Activated T-cell treated with anti-CD3 and anti-CD28 coated beads, Interleukin-2, amount 50 U/mL, for 72 hours (primary cell): ENCODE measurements at regions not wholly inside any gene's neighbourhood (a gene's known extent, or its start where the extent isn't known, plus 50 kb on each side); places are given as distances from the start of the nearest gene placed in this dataset.
A peak's percentile ranks its signal among the peaks of the same experiment; 100 is the strongest.

ENCODE experiments used
- ATAC-seq, 2 donors: fragments of 150-1000 bp; cut with Tn5 transposase; replicated peaks in 1 of 2; 2 replicates each; pipeline ENCODE4 v1.10.0; 2021; ENCODE audit warnings: moderate library complexity in 2 of 2, mild to moderate bottlenecking in 1 of 2
- DNase-seq, 2 donors: peaks; one replicate each; pipeline ENCODE4 v3.0.0; 2021 to 2022; ENCODE audit warnings: mixed read lengths in 1 of 2
- H3K27ac Mint-ChIP-seq: one replicate; pipeline ENCODE4 v1.8.0; 2022; ENCODE audit warnings: mild to moderate bottlenecking, moderate library complexity, mixed read lengths
- H3K27me3 Mint-ChIP-seq: one replicate; pipeline ENCODE4 v1.8.0; 2022; ENCODE audit warnings: low read depth, mixed read lengths
- H3K36me3 Mint-ChIP-seq, 2 donors: one replicate each; pipeline ENCODE4 v1.8.0; 2022; ENCODE audit warnings: mixed read lengths in 2 of 2, mild to moderate bottlenecking in 1 of 2; ENCODE audit not compliant: insufficient read depth in 2 of 2
- H3K4me1 Mint-ChIP-seq: one replicate; pipeline ENCODE4 v1.8.0; 2022; ENCODE audit warnings: low read depth, mixed read lengths
- H3K4me3 Mint-ChIP-seq, 2 donors: one replicate each; pipeline ENCODE4 v1.8.0; 2022; ENCODE audit warnings: mild to moderate bottlenecking in 2 of 2, mixed read lengths in 2 of 2, moderate library complexity in 2 of 2
- H3K9me3 Mint-ChIP-seq, 2 donors: one replicate each; pipeline ENCODE4 v1.8.0; 2022; ENCODE audit warnings: mixed read lengths in 2 of 2

DNA sequence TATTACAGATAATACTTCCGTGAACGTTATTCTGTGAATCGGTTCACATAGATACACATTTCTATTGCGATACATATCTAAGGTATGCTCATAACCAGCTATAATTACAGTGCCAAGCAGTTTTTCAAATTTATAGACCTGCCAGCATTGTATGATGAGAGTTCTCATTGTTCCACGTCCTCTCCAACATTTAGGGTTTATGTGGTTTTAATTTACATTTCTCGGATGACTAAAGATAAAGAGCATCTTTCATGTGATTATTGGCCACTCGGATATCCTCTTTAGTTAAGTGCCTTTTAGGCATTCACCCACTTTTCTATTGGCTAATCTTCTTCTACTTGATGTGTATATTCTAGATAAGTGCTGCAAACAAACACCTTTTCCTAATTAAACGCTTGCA, 134.7 kb upstream of the CCDC54 start:
- H3K27ac Mint-ChIP-seq: no peak overlapping the region
- no peaks in the 10 kb centered on the region for H3K9me3 Mint-ChIP-seq
- H3K4me1 Mint-ChIP-seq: peaks cover 15% of the 10 kb centered on the region
- H3K4me3 Mint-ChIP-seq: peak overlapping the region in 1 of 2 donors; percentile 37
- no peak for ATAC-seq
- peaks cover 7% of the 10 kb centered on the region for H3K27me3 Mint-ChIP-seq
- H3K36me3 Mint-ChIP-seq: no peaks in the 10 kb centered on the region
- no peak for DNase-seq

DNA sequence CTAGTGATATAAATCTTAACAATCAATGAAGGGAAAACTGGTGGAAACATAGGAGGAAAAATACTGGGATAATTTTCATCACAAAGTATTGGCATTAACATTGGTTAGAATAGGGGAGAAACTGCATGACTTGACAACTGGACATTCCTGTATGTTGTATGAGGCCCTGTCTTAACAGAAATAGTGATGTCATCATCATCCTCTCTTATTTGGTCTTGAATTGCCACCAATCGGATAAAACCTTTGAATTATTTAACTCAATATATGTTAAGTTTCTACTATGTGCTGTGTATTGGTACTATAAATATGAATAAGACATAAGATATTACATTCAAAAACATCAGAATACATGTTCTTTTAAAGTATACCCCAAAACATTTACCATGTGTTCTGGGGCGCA, 130.1 kb upstream of the CCDC54 start:
- H3K27ac Mint-ChIP-seq: no peak overlapping the region
- H3K27me3 Mint-ChIP-seq: no peaks in the 10 kb centered on the region
- no peak for ATAC-seq
- no peaks in the 10 kb centered on the region for H3K36me3 Mint-ChIP-seq
- H3K4me1 Mint-ChIP-seq: no peaks in the 10 kb centered on the region
- DNase-seq: no peak
- H3K9me3 Mint-ChIP-seq: no peaks in the 10 kb centered on the region
- no peak overlapping the region for H3K4me3 Mint-ChIP-seq

DNA sequence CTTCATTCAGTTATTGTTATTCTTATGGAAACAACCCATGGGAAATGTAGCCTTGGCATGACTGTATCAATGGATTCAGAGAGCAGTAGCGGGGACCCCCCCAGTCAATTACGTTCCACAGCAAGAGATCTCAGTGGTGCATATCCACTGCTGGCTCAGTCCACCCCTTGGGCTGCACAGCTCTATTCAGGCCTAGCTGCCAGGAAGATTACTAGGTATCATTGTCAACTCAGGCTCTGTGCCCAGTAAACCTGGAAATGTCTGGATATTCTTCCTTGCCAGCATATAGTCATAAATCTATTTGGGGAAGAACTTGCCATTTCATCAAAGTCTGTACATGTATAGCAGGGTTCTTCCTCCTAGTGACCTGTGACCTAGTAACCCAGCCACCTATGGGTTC, 128.1 kb upstream of the CCDC54 start:
- no peaks in the 10 kb centered on the region for H3K4me1 Mint-ChIP-seq
- H3K36me3 Mint-ChIP-seq: no peaks in the 10 kb centered on the region
- no peaks in the 10 kb centered on the region for H3K9me3 Mint-ChIP-seq
- H3K27ac Mint-ChIP-seq: no peak overlapping the region
- DNase-seq (no peak), ATAC-seq (no peak)
- no peak overlapping the region for H3K4me3 Mint-ChIP-seq
- H3K27me3 Mint-ChIP-seq: no peaks in the 10 kb centered on the region

DNA sequence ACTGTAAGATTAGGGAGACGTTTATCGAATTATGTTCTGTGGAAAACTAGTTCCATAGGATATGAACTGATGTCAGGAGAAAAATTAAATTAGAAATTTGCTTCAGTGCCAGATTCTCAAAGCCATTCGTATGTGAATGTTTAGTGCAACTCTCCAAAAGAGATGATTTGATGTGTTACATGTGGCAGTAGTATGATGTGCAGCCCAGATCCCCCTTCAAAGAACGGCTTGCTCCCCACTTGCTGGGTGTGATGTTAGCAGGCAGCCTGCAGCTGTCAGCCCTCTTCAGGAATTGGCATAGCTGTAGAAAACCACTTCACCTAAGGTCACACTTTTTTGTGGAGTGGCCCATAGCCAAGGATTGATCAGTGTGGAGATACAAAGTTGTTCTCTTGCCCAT, 127.0 kb upstream of the CCDC54 start:
- no peak overlapping the region for H3K4me3 Mint-ChIP-seq
- no peaks in the 10 kb centered on the region for H3K27me3 Mint-ChIP-seq
- DNase-seq: no peak
- H3K9me3 Mint-ChIP-seq: no peaks in the 10 kb centered on the region
- H3K36me3 Mint-ChIP-seq: no peaks in the 10 kb centered on the region
- no peak for ATAC-seq
- no peak overlapping the region for H3K27ac Mint-ChIP-seq
- H3K4me1 Mint-ChIP-seq: no peaks in the 10 kb centered on the region

DNA sequence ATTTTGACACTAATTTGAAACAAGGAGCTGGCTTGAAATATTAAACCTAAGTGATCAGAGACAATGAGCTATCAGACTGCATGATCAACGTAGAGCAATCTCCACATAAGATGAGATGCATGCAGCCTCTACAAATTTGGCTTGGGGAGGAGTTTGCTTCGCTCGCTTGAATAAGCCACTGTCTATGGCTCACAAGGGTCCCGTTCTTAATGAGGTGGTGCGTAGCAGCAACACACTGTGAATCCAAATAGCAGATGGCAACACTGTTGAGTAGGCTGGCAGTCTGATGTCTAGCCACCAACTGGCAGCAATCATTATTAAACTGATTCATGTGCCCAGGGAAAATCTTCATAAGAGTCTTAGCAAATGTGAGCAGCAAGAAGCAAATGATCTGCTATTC, 125.4 kb upstream of the CCDC54 start:
- ATAC-seq (no peak), DNase-seq (no peak)
- Mint-ChIP-seq H3K27me3 (no peaks in the 10 kb centered on the region), H3K27ac (no peak overlapping the region), H3K36me3 (no peaks in the 10 kb centered on the region), H3K4me3 (no peak overlapping the region), H3K9me3 (no peaks in the 10 kb centered on the region), H3K4me1 (no peaks in the 10 kb centered on the region)

DNA sequence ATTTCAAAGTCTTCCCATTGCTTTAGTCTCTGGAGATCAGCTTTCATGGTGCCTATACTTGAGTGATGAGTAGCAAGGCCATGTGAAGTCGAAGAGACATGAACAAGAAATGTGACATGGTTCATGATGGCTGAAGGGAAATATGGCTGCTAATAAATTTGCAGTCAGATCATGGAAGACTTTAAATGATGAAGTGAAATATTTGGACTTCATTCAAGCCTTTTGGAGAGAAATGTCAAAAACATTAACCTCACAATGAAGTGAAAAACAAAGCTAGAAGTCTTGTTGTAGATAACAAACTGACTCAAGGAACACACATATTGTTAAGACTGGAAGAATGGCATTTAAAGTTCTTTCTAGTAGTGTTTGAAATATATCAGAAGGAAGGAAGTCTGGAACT, 120.3 kb upstream of the CCDC54 start:
- H3K4me3 Mint-ChIP-seq: no peak overlapping the region
- no peak for ATAC-seq
- no peak for DNase-seq
- H3K27me3 Mint-ChIP-seq: peaks cover 12% of the 10 kb centered on the region
- no peaks in the 10 kb centered on the region for H3K4me1 Mint-ChIP-seq
- no peaks in the 10 kb centered on the region for H3K9me3 Mint-ChIP-seq
- H3K27ac Mint-ChIP-seq: no peak overlapping the region
- H3K36me3 Mint-ChIP-seq: no peaks in the 10 kb centered on the region

DNA sequence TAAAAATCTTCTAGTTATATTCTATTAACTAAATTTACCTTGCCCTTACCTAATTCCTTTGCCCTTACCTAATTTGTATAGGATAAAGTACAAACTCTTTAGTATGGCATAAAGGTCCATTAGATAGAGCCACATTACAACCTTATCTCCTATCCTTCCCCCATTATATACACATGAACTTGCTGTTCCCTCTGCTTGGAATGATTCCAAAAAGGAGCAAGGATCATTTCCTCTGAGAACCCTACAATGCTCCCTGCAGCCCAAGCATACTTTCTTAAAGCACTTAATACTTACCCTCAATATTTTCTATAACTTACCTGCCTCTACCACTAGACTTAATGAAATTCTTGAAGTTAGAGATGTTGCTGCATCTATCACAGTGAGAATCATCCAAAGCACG, 118.9 kb upstream of the CCDC54 start:
- ATAC-seq (no peak), DNase-seq (no peak)
- Mint-ChIP-seq H3K27ac (no peak overlapping the region), H3K36me3 (no peaks in the 10 kb centered on the region), H3K4me3 (no peak overlapping the region), H3K27me3 (peaks cover 12% of the 10 kb centered on the region), H3K4me1 (no peaks in the 10 kb centered on the region), H3K9me3 (no peaks in the 10 kb centered on the region)

DNA sequence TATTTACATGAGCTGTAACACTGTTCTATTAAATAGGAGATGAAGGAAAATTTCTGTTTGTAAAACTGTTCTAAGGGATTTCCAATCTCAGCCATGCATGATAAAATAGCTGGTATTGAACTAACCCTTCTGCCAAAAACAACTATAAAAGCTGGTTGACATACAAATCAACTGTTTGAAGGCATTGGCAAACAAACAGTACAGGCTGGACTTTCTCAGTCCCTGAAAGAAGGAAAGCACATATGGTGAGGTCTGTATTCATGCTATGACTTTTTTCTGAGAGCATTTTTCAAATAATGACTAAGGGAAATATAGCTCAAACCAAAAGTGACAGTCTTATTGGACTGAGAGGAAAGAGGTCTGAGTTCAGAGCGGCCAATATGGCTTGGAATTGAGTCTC, 117.0 kb upstream of the CCDC54 start:
- ATAC-seq (no peak), DNase-seq (no peak)
- no peak overlapping the region for H3K27ac Mint-ChIP-seq
- no peaks in the 10 kb centered on the region for H3K4me1 Mint-ChIP-seq
- H3K36me3 Mint-ChIP-seq: no peaks in the 10 kb centered on the region
- H3K4me3 Mint-ChIP-seq: no peak overlapping the region
- peaks cover 12% of the 10 kb centered on the region for H3K27me3 Mint-ChIP-seq
- H3K9me3 Mint-ChIP-seq: no peaks in the 10 kb centered on the region

DNA sequence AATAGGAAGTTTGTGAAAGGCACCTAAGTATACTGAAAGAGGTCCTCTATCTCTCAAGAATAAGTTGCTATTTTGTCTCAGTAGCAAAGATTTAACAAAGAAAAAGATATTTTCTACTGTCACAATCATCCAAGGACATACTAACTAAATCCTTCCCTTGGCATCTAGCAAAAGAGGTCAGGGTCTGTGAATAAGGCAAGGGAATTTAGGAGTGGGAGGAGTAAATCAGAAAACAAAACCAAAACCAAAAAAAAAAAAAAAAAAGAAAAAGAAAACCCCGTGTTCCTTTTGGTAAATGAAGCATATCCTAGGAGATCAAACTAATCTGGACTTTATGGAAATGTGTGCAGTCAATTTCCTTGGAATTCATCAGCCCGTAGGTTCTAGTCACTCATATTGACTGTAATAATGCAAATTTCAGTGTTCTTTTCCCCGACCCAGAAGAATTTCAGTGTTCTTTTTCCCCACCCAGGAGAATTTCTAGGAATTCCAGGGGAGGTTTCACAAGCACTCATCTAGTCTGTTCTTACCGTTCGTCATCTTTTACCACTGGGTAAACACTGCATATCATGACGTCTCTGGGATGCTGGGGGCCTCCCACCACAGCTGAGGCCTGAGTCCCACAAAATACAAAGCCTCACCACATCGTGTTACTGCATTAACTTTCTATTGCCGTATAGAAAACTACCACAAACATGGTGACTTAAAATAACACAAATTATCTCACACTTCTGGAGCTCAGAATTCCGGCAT, 113.8 kb upstream of the CCDC54 start:
- Mint-ChIP-seq H3K9me3 (no peaks in the 10 kb centered on the region), H3K36me3 (no peaks in the 10 kb centered on the region), H3K4me3 (peak overlapping the region; percentile 15 to 49), H3K27me3 (peaks cover 9% of the 10 kb centered on the region), H3K27ac (no peak overlapping the region), H3K4me1 (no peaks in the 10 kb centered on the region)
- ATAC-seq: no peak
- DNase-seq: no peak

DNA sequence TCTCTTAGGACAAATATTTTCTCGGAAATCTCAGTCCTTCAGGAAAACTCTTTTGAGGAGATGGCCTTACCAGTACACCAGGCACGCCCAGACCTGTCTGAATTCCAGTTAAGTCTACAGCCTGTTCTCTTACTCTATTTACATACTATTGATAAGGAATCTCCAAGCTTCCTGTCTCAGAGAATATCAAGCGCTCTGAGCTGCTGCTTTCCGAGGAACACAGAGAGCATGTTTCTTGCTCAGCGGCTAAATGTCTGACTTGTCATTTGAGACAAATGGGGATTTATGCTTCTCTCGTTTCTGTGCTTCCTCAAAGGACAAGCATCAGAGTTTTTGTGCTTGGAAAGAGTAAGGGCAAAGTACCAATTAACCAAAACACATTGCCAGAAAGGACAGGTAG, 112.4 kb upstream of the CCDC54 start:
- Mint-ChIP-seq H3K9me3 (no peaks in the 10 kb centered on the region), H3K27me3 (no peaks in the 10 kb centered on the region), H3K27ac (no peak overlapping the region), H3K36me3 (no peaks in the 10 kb centered on the region), H3K4me3 (no peak overlapping the region), H3K4me1 (no peaks in the 10 kb centered on the region)
- DNase-seq (no peak), ATAC-seq (no peak)

DNA sequence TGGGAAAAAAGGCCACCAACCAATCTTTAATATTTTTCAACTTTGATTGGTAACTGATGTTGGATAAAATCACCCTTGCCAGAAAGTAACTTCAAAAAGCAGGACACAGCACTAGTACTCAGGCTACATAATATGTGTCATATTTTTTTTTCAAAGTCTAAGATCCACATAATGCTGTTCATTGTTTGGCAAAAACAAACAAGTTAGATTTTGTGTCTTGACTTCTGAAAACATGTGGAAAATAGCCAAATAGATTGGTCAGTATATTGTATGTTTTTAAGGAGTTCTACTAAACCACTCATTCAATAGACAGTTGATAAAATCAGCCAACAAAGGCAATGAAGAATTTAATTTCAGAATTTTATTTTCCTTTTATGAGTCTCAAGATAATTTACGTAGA, 111.7 kb upstream of the CCDC54 start:
- no peak for ATAC-seq
- no peaks in the 10 kb centered on the region for H3K27me3 Mint-ChIP-seq
- DNase-seq: no peak
- no peak overlapping the region for H3K27ac Mint-ChIP-seq
- no peaks in the 10 kb centered on the region for H3K4me1 Mint-ChIP-seq
- no peaks in the 10 kb centered on the region for H3K9me3 Mint-ChIP-seq
- no peak overlapping the region for H3K4me3 Mint-ChIP-seq
- no peaks in the 10 kb centered on the region for H3K36me3 Mint-ChIP-seq

DNA sequence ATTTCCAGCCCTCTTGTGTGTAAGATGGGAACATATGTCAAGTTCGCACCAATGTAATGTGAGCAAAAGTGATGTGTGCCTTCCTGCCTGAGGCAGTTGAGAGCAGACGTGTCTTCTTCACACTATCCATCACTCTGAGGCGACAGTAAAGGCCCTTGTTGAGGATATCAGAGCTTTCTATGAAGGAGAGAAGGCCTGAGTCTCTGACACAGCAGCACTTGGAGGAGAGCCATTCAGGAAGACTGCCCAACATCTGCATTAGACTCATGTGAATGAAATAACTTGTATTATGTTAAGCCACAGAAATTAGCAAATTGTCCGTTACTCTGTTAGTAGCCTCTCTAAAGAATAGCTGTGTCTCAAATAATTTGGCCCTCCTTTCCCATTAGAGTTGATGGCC, 108.8 kb upstream of the CCDC54 start:
- H3K27ac Mint-ChIP-seq: no peak overlapping the region

DNA sequence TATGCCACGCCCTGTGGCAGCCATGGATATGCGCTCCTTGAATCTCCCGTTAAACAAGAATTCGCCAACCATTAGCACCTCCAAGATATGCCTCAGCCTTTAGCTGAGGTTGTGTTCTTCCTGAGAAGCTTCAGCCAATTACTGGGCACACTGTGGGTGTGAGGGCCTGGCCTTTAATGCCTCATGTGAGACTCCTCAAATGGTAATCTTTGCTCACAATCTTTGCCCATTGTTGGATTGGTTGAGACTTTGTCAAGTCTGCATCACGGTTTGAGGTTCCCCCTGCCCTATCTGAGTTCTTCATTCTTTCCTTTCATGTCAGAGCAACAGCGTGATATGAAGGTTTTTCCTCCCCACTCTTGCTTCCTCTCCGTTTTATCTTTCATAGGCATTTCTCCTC, 108.1 kb upstream of the CCDC54 start:
- no peak for DNase-seq
- Mint-ChIP-seq H3K4me3 (no peak overlapping the region), H3K27ac (no peak overlapping the region), H3K36me3 (no peaks in the 10 kb centered on the region), H3K9me3 (no peaks in the 10 kb centered on the region), H3K4me1 (no peaks in the 10 kb centered on the region), H3K27me3 (no peaks in the 10 kb centered on the region)
- no peak for ATAC-seq

More for the DNA sequence above, 108.8 kb upstream of the CCDC54 start:
- no peaks in the 10 kb centered on the region for H3K4me1 Mint-ChIP-seq
- ATAC-seq (no peak), DNase-seq (no peak)
- H3K27me3 Mint-ChIP-seq: no peaks in the 10 kb centered on the region
- H3K36me3 Mint-ChIP-seq: no peaks in the 10 kb centered on the region
- H3K9me3 Mint-ChIP-seq: no peaks in the 10 kb centered on the region
- no peak overlapping the region for H3K4me3 Mint-ChIP-seq

DNA sequence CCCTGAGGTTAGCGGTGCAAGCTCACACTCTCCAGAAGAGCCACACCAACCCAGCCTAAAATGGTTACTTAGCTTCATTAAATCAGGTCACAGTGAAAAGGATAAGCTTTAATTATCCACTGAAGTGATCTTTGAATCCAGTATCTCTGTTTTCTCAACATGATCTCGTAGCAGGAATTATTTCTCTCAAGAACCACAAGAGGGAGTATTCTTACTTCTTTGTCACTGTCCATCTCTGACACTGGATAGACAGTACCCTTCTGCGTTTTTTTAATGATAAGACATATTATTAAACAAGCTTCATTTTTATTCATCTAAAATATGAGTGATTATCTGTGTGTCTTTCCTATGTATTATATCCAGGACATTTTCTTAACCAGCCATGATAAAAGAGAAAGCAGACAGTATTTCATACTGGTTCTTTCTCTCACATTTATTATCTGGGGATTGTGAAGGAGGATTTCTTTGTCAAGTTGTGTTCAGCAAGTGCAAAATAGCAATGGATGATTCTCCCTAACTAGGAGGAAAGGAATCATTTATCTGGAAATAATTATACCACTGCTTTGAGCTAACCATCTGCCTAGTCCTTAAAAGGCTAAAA, 105.4 kb upstream of the CCDC54 start:
- H3K27me3 Mint-ChIP-seq: peaks cover 6% of the 10 kb centered on the region
- H3K27ac Mint-ChIP-seq: no peak overlapping the region
- no peaks in the 10 kb centered on the region for H3K36me3 Mint-ChIP-seq
- H3K4me3 Mint-ChIP-seq: no peak overlapping the region
- no peaks in the 10 kb centered on the region for H3K4me1 Mint-ChIP-seq
- H3K9me3 Mint-ChIP-seq: no peaks in the 10 kb centered on the region
- DNase-seq (no peak), ATAC-seq (no peak)
